Kidney (tissue), 13 donors: ENCODE measurements at regions not wholly inside any gene's neighbourhood (a gene's known extent, or its start where the extent isn't known, plus 50 kb on each side); places are given as distances from the start of the nearest gene placed in this dataset.
"Not testable (repeated sequence)": the region's sequence is repeated elsewhere in the genome, so short reads cannot be mapped to it uniquely, and the experiment has no call there.

Experiments used
- DNase-seq, 5 donors: peaks; one replicate each; pipeline ENCODE4 v3.0.0-alpha.2; 2013 to 2020
- FAIRE-seq: peaks from 2 replicates; lab custom pipeline; 2012; peaks lifted over from hg19 to GRCh38; lab: Jason Lieb, UNC
- H3K27ac ChIP-seq, 2 donors: one replicate each; pipeline ENCODE4 v1.7.0; 2013; ENCODE audit warnings: low read depth in 2 of 2, low read length in 2 of 2, inconsistent platforms in 1 of 2
- H3K27me3 ChIP-seq: one replicate; pipeline ENCODE4 v1.7.1; 2013; ENCODE audit warnings: low read length, inconsistent platforms; ENCODE audit not compliant: control insufficient read depth, insufficient read depth
- H3K36me3 ChIP-seq, 3 donors: one replicate each; pipeline versions ENCODE4 v1.7.0 to v1.7.1; 2013; ENCODE audit warnings: low read length in 3 of 3, control low read depth in 1 of 3, inconsistent platforms in 1 of 3; ENCODE audit not compliant: insufficient read depth in 3 of 3, control insufficient read depth in 2 of 3
- H3K4me1 ChIP-seq, 3 donors: one replicate each; pipeline versions ENCODE4 v1.7.0 to v1.7.1; 2013; ENCODE audit warnings: low read length in 3 of 3, inconsistent platforms in 1 of 3, low read depth in 1 of 3; ENCODE audit not compliant: control insufficient read depth in 2 of 3, insufficient read depth in 2 of 3
- H3K4me3 ChIP-seq, 3 donors: one replicate each; pipeline versions ENCODE4 v1.7.0 to v1.8.1; 2013; ENCODE audit warnings: low read length in 3 of 3, control low read depth in 1 of 3, inconsistent platforms in 1 of 3
- H3K9ac ChIP-seq, 3 donors: one replicate each; pipeline versions ENCODE4 v1.7.0 to v1.7.1; 2013; ENCODE audit warnings: low read length in 3 of 3, control low read depth in 1 of 3, inconsistent platforms in 1 of 3
- H3K9me3 ChIP-seq, 3 donors: one replicate each; pipeline versions ENCODE4 v1.7.0 to v1.7.1; 2013; ENCODE audit warnings: low read length in 3 of 3, control low read depth in 1 of 3, inconsistent platforms in 1 of 3; ENCODE audit not compliant: control insufficient read depth in 2 of 3, insufficient read depth in 1 of 3
- intact Hi-C: fragments of 100-400 bp; cut with DNase I; formaldehyde crosslinking; loops from one replicate; pipeline ENCODE4 v1.11.1; 2022
- TF ChIP-seq, protein P1 (sequence below): IDR thresholded peaks from 3 replicates; pipeline ENCODE4 v1.5.1; 2012; ENCODE audit warnings: mild to moderate bottlenecking, moderate library complexity, borderline replicate concordance; ENCODE audit not compliant: insufficient read depth; ENCODE audit errors: extremely low read depth
- donor health status: control.
- donor health status: control.
- donor health status: control.
- donor health status: control.
- donor health status: control.
- donor health status: DM: yes; HTN: yes; CAD: no.
- donor health status: Normal renal cell carcinoma (clear cell type).

GRCh38 chr1:30133414-30134055 lies 589.9 kb downstream of the MATN1 start:
- H3K9ac ChIP-seq = no peak overlapping the region
- DNase-seq = no peak

GRCh38 chr1:30132602-30133286 lies 590.6 kb downstream of the MATN1 start:
- H3K36me3 ChIP-seq = no peaks in the 10 kb centered on the region
- no peak overlapping the region for H3K9ac ChIP-seq
- H3K9me3 ChIP-seq = no peaks in the 10 kb centered on the region
- H3K27me3 ChIP-seq = no peaks in the 10 kb centered on the region
- intact Hi-C loops = no loop called here
- no peak overlapping the region for H3K27ac ChIP-seq
- TF ChIP-seq, protein P1, sequence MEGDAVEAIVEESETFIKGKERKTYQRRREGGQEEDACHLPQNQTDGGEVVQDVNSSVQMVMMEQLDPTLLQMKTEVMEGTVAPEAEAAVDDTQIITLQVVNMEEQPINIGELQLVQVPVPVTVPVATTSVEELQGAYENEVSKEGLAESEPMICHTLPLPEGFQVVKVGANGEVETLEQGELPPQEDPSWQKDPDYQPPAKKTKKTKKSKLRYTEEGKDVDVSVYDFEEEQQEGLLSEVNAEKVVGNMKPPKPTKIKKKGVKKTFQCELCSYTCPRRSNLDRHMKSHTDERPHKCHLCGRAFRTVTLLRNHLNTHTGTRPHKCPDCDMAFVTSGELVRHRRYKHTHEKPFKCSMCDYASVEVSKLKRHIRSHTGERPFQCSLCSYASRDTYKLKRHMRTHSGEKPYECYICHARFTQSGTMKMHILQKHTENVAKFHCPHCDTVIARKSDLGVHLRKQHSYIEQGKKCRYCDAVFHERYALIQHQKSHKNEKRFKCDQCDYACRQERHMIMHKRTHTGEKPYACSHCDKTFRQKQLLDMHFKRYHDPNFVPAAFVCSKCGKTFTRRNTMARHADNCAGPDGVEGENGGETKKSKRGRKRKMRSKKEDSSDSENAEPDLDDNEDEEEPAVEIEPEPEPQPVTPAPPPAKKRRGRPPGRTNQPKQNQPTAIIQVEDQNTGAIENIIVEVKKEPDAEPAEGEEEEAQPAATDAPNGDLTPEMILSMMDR = no peak
- FAIRE-seq = no peak
- H3K4me3 ChIP-seq = no peak overlapping the region
- H3K4me1 ChIP-seq = no peaks in the 10 kb centered on the region
- no peak for DNase-seq

More at GRCh38 chr1:30133414-30134055, 589.9 kb downstream of the MATN1 start:
- TF ChIP-seq, protein P1 = no peak
- intact Hi-C loops = no loop called here
- Histone ChIP-seq H3K4me3 (no peak overlapping the region), H3K36me3 (no peaks in the 10 kb centered on the region), H3K27ac (no peak overlapping the region), H3K4me1 (no peaks in the 10 kb centered on the region), H3K27me3 (no peaks in the 10 kb centered on the region), H3K9me3 (no peaks in the 10 kb centered on the region)
- FAIRE-seq = no peak

GRCh38 chr1:30130566-30130965 lies 592.8 kb downstream of the MATN1 start:
- H3K4me1 ChIP-seq, H3K36me3 ChIP-seq, H3K9me3 ChIP-seq, H3K27me3 ChIP-seq, intact Hi-C loops, H3K4me3 ChIP-seq, FAIRE-seq, DNase-seq, H3K9ac ChIP-seq, H3K27ac ChIP-seq: not testable (repeated sequence)

DNA sequence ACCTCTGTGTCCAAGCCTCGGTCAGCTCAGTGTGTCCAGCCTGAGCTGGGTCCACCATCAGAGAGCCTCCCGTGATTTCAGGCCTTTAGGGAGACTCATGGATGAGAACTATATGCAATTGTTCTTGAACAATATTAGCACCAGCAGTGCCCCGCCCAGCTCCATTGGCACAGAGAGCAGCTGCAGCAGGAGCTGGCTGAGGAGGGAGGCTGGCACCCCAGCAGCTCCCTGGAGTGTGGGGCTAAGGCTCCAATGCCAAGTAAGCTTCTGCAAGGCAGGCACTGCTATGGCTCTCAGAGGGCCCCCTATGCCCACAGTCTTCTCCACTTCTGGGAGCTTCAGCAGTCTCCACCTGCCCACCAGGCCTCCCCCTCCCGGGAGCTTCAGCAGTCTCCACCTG lies 593.3 kb downstream of the MATN1 start:
- no peak for DNase-seq
- FAIRE-seq = no peak
- intact Hi-C loops = no loop called here
- H3K4me1 ChIP-seq = no peaks in the 10 kb centered on the region
- H3K36me3 ChIP-seq = no peaks in the 10 kb centered on the region
- TF ChIP-seq, protein P1 = no peak
- H3K27me3 ChIP-seq = no peaks in the 10 kb centered on the region
- no peaks in the 10 kb centered on the region for H3K9me3 ChIP-seq
- no peak overlapping the region for H3K27ac ChIP-seq
- H3K4me3 ChIP-seq = no peak overlapping the region
- H3K9ac ChIP-seq = no peak overlapping the region
